Superior temporal gyrus (tissue), 1 donor: ENCODE measurements at regions not wholly inside any gene's neighbourhood (a gene's known extent, or its start where the extent isn't known, plus 50 kb on each side); places are given as distances from the start of the nearest gene placed in this dataset.
"Not testable (repeated sequence)": the region's sequence is repeated elsewhere in the genome, so short reads cannot be mapped to it uniquely, and the experiment has no call there.

Experiments
- DNase-seq: peaks from one replicate; pipeline ENCODE4 v3.0.0-alpha.2; 2016; ENCODE audit errors: extremely low spot score

DNA sequence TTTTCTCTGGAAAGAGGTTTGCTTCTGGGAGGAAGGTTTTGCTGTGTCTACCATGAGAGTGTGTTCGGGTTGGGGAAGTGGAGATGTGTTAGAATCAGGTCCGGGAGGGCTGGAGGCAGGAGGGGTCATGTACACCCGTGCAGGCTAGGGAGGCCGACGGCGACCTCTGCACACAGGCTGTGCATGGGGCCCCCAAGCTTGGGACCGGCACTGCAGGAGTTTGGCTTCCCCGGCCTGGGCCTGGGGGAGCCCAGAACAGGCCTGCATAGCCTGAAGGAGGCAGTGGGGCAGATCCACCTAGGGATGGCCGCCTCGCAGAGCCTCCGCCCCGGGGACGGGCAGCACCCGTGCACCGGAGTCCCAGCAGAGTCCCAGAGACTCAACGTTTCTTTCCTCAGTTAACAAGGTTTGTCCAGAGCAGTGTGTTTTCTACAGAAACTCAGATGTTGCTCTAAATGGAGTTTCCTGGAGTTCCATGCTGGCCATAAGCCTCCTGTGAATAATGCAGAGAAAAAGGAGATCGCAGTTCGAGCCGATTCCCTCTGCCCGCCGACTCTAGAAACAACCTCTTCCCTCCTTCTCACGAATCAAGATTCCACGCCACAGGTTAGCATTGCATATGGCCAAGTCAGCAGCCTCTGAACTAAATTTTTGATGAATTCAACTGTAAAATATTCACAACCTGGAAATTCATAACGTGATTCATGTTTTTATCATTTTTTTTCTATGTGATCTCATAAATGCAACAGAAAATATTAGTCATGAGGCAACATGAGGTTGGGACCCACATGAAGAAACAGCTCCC lies 427.3 kb downstream of the BRD1 start:
- DNase-seq: no peak

DNA sequence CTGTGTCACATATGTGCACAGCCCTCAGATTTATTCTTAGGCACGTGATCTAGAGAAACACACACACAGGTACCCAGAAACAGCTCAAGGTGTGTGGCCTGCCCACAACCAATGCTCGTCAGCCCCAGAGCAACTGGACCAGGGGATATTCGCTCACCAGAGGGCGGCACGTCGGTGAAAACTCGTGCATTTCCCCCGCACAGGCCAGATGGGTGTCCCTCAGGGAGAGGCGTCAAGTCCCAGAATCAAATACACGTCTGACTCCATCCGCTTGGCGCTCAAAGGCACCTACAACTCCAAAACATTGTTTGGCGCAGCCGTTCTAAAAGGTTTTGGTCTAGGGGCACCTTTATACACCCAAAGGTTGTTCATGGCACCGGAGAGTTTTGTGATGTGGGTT lies 429.0 kb downstream of the BRD1 start:
- DNase-seq: no peak

DNA sequence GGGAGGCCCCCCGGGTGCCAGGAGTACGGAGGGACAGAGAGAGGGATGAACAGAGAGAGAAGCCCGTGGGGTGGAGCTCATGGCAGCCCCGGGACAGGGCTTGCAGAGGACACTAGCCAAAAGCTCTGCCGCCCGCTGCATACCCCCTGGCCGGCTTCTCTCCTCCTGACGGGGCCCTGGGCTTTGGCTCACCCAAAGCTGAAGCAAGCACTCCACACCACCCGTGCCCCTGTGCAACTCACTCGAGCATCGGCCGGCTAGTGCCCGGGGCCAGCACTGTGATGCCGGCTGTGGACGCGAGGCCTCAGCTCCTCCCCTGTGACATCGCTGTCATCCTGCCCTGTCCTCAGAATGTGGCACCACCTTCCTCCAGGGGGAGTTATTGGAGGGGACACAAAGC lies 429.6 kb downstream of the BRD1 start:
- DNase-seq: no peak

DNA sequence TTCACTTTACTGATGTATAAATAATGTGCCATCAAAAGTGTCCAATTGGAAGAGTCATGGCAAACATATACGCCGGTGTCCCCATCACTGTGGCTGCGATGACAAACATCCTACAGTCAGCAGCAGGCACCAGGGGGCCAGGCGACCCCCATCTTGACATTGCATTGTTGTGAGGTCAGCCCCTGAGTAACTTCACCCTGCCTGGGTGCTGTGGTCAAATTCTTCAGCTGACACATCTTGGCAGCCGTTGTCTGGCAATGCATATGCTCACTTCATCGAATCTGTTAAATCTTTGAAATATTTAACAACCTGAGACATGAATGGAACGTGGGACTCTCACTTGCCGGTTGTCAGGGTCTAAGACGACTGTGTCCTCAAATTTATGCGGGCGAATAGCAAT lies 430.9 kb downstream of the BRD1 start:
- DNase-seq: no peak

DNA sequence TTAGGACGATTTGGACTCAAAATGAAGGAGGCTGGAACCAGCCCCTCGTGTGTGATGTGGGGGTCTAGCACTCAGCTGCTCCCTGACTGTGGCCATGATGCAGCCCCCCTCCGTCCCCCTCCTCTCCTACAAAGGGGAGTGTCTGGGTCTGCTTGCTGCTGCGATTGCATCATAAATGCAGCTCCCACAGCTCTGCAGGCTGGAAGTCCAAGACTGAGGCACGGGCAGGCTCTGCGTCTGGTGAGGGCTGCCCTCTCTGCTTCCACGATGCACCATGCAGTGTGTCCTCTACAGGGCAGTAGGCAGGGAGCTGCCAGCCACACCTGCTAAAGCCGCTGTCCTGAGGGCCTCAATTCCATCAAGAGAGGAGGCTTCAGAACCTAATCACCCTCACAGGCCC lies 432.1 kb downstream of the BRD1 start:
- DNase-seq: no peak

DNA sequence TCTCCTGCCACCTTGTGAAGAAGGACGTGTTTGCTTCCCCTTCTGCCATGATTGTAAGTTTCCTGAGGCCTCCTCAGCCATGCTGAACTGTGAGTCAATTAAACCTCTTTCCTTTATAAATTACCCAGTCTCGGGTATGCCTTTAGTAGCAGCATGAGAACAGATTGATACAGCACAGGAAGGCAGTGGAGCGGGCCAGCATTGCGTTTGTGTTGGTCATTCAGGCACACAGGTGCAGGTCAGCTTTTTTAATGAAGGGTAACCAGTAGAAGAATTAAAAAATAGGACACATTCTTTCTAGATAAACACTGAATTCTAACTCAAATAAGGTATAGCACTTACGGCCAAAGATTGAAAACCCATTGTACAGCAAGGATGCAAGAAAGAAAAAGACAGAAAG lies 432.6 kb downstream of the BRD1 start:
- not testable (repeated sequence) for DNase-seq

DNA sequence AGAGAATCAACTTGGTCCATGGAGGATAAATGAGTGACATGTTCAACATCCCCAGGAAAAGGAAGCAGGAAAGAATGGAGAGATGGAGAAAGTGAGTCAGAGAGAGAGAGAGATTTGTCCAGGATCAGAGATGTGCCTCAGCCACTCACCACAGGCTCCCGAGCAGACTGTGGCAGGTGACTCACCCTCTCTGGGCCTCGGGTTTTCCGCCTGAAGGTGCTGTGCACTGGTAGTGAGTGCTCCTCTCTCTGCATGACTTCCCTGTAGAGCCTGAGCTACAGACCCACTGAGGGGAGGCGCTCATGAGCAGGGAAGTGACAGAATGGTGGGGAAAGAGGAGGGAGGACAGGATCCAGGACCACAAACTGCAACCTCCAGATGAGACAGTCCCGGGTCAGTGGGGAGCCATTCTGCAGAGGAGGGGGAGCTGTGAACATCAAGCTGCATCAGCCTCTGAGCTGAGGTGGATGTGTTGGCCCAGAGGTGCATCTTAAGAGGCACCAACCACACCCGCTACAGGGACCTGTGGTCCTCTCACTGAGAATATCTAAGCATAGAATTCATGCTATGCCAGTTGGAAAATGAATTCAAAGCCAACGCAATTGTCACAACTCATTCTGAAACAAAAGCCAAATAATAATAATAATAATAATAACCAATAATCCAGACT lies 433.4 kb downstream of the BRD1 start:
- DNase-seq: no peak

DNA sequence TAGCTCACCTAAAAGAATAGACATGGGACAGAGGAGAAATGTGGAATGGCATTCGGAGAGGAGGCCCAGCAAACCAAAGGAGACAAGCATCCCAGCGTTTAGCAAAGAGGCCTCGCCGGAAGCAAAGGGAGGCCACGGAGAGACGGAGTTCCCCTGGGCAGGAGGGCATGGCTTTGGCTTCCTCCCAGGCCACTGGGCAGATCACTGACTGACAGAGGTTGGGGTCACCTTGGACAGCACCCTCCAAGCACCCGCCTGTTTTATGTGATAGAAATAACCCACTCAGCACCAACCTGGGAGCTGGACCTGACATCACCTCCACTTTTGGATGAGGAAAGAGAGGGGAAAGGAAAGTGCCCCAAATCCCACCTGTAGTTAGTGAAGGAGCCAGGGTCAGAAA lies 434.1 kb downstream of the BRD1 start:
- no peak for DNase-seq

DNA sequence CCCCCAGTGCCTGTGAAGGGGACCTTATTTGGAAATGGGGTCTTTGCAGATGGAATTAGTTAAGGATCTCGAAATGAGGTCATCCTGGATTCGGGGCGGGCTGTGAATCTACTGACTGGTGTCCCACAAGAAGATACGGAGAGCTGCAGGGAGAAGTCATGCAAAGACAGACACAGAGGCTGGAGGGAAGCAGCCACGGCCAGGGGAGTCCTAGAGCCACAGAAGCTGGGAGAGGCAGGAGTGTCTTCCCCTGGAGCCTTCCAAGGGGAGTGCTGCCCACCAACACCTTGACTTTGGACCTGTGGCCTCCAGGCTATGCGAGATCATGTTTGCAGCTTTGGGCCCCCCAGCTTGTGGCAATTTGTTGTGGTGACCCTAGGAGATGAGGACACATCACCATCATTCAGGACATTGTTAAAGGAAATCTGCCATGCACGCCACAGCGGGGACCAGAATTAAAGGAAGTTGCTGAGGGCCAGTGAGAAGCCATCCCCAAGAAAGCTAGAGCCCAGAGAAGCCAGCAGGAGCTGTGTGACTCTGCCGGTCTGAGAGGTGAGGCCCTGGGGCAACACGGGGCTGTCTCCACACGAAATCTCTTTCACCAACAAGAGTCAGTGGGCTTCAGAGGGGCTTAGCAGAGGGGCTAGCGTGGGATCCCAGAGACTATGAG lies 434.7 kb downstream of the BRD1 start:
- no peak for DNase-seq

DNA sequence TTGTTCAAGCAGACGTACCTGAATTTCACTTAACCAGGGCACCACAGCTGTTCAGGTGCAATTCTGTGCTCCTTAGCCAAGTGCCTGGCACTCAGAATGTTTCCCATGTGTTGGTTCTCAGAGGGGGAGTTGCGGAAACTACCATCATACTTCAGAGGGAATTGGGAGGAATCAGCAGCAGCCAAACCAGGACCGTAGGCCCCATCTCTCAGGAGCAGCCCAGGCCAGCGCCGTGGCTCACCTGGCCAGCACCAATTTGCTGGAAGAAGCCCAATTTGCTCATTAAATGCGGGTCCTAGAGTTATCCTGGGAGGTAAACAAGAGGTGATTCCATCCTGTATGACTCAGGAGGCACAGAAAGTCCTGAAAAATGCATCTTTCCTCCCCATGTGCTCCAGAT lies 435.4 kb downstream of the BRD1 start:
- DNase-seq: no peak

DNA sequence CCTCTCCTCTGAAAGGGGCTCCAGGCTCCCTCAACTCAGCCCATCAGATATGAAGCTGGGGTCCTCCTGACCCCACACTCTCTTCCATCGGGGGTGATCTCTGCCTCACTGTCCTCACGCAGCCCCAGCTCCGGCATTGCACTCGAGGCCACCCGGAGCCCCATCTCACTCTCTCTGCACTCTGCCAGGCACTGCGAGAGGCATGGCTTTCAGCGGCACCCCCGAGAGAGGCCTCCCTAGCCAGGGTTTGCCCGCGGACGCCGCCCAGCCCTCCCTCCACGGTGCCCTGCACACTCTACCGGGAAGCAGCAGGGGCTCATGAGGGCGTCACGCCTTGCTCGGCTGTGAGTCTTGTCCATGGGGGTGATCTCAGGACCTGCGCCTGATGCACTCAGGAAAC lies 436.2 kb downstream of the BRD1 start:
- DNase-seq: no peak

DNA sequence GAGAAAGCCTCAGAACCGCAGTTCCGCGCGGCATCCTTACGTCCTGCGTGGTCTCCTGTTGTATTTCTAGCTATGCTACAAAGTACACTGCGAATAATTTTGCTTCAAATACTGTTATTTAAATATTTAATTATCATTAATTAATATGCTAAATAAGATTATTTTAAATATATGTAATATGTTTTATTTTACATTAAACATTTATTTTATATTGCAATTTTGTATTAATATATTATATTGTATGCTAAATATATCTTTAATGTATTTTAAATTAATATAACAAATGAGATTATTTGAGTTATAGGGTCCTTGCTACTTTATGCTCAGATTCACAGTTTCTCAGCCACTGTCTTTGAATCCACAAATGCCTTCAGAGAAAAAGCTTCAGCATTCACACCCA lies 436.7 kb downstream of the BRD1 start:
- DNase-seq: no peak

DNA sequence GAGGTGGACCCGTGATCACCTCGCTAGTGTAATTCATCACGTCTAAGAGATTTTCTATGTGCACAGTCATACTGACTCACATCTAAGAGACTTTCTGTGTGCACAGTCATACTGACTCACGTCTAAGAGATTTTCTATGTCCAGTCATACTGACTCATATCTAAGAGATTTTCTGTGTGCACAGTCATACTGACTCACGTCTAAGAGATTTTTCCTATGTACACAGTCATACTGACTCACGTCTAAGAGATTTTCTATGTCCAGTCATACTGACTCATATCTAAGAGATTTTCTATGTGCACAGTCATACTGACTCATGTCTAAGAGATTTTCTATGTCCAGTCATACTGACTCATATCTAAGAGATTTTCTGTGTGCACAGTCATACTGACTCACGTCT lies 443.8 kb downstream of the BRD1 start:
- DNase-seq: not testable (repeated sequence)

DNA sequence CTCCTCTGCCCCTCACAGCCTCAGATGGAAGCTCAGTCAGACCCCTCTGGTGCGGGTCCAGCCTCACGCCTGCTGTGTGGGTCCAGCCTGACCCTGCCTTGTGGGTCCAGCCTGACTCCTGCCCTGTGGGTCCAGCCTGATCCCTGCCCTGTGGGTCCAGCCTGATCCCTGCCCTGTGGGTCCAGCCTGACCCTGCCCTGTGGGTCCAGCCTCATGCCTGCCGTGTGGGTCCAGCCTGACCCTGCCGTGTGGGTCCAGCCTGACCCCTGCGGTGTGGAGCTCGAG lies 445.3 kb downstream of the BRD1 start:
- no peak for DNase-seq

DNA sequence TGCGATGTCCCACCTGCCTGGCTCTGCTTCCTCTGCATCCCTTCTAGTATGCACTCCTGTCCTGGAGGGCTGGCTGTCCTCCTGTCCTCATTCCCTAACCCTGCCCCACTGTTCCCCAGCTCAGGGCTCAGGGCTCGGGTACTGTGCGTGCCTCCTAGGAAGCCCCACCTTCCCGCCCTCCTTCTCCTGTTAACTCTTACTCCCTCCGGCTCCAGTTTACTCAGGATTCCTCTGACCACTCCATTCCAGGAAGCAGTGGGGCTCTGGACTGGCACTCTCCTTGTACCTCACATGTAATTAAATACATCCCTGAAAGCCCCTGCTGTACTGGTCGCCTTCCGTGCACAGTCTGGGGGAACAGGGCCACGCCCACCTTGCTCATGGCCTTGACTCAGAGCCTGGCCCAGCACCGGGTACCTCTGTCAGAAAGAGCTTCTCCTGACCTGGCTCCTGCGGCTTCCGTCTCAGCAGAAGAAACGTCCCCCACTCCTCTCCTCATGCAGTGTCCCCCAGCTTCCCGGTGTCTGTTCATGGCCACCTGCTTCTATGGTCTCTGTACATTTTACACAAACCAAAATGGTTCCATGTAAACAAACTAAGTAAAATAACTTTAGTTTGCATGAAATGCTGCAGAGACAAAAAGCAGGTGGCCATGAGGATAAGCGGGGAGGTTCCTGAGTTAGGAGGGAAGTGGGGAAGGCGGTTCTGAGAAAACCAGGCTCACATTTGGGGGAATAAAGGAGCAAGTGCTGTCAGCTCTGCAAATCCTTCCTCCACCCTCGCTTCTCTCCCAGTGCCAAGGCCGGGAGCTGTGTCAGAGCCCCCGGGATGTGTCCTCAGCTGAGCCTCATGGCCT lies 445.9 kb downstream of the BRD1 start:
- DNase-seq: no peak

DNA sequence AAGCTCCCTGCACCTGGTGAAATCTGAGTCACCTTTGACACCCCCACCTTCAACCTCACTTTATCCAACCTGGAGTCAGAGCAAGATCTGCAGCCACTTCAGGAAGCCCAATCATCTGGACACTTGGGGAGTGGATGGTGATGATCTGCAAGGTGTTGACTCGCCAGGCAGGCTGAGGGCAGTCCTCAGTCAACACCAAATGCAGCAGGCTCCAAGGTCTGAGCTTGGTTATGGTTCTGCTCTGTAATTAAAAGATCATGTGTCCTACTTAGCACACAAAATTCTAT lies 446.9 kb downstream of the BRD1 start:
- no peak for DNase-seq

DNA sequence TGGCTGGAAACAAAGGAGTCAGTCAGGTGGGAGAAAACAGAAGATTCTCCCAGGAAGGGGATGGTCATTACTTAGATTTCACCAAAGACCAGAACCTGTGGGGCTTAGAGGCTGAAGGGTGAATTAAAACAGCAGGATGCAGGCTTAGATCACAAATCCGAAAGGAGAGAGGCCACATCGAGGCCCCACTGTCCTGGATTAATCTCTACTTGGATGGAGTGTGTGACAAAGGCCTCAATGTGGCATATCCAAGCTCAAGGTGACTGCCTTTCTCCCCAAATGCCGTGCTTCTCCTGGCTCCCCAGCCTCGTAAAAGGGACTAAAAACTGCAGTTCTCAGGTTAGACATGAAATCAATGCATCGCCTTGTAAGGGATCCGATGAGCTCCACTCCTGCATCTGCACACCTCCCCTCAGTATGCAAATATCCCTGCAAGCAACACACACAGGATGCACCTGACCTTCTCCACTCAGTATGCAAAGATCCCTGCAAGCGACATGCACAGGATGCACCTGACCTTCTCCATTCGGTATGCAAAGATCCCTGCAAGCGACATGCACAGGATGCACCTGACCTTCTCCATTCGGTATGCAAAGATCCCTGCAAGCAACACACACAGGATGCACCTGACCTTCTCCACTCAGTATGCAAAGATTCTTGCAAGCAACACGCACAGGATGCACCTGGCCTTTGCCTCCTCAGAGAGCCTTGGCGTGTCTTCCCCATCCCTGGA lies 447.4 kb downstream of the BRD1 start:
- no peak for DNase-seq

DNA sequence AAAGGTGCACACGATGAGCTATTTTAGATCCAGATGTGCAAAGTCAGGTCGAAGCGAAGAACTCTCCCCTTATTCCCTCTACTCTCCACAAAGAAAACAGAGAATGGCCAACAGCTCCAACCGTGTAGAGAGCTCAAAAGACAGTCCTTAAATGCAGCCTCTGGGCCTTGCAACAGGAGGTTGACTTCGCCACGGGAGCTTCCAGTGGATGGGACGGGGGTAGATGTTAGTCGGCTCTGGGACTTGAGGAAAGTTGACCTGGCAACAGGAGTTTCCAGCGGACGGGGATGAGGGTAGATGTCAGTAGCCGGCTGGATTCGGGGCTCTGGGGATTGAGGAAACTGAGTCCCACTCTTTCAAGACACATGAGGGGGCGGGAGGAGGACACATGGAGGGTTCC lies 450.4 kb downstream of the BRD1 start:
- no peak for DNase-seq

DNA sequence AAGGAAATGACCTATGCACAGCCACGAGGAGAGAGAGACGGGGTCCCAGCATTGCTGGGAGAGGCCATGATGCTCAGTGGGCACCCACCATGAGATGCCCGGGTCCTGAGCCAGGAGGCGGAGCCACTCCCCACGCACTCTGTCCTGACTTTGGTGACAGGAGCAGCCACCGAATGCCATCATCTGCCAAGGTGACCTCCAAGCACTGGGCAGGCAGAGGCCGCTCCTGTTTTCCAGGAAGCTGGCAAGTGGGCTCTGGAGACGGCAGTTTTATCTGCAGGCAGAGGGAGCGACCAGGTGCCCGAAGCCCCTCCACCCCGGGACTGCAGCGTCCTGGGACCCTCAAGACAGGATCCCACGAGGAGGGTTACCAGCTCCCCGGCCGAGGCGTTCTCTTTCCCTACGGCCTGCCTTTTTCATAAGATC lies 453.9 kb downstream of the BRD1 start:
- DNase-seq: no peak

DNA sequence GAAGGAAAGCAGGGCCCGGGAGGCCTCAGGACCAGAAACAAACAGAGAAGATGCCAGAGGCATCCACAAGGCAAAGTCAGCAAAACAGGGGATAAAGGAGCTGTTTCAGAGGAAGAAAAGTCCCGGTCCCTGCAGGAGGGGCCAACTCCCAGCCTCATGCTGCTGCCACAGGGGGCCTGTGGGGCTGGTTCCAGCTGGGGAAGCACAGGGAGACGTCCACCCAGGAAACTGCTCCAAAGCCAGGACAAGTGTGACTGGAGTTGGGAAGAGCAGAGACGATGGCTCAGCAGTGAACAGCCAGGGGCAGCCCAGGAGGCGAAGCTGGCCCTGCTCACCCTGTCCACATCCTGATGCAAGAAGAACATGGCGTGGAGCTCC lies 454.4 kb downstream of the BRD1 start:
- no peak for DNase-seq

DNA sequence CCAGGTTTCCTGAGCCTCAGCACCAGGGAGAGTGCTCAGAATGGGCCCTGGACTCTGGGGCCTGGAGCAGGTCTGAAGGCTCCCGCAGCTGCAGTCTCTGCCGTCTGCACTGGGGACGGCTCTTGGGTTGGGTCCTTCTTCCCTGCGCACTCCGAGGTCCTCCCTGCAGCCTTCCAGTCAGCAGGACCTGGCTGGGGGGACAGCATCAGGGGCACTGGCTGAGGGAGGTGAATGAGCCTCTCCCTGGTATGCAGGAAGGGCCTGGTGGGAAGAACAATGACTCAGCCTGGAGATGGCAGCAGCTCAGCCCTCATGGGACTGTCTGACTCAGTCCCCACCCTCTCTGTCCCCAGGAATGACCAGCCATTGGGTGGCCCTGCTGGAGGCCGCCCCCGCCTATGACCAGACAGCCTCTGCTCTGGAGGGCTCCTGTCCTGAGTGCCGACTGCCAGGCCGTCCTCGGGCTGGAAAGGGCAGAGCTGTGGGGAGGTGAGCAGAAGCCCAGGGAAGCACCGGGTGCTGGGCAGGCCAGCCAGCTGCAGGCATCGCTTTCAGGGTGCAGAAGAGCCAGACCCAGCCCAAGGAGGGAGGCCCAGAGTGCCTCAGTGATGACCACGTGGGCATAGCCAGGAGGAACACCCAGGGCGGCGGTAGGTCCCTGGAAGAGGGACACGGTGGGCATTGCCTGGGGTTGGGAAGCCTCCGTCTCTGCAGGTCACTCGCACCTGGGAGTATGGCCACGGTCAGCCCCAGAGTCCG lies 455.0 kb downstream of the BRD1 start:
- DNase-seq: peak; percentile 53
